ENCODE measurements at regions not wholly inside any gene's neighbourhood (a gene's known extent, or its start where the extent isn't known, plus 50 kb on each side); places are given as distances from the start of the nearest gene placed in this dataset.

DNA sequence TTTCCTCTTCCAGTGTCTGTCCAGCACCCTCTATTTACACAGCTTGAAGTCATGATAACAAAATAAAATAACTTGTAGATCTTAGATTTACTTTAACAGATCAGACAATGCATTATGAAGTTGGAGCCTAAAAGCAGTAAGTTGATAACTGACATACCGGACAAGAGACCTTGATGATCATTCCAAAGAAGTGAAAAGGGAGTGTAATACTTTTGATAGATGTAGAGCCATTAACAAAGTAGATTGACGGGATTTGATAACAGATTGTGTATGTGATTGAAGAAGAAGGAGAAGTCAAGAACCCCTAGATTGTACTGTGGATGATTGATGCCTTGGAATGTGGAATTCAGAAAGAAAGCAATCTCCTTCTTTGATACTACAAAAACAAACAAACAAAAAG, 403.8 kb upstream of the MGAT4C start:
- Histone ChIP-seq H3K4me3 (no peak overlapping the region), H3K27ac (no peak overlapping the region), H3K4me1 (replicated peaks) (no peaks in the 10 kb centered on the region), H3K27me3 (replicated peaks; ENCODE audit: insufficient read depth) (no peaks in the 10 kb centered on the region), H3K9me3 (no peaks in the 10 kb centered on the region), H3K36me3 (no peaks in the 10 kb centered on the region)
- intact Hi-C loops (cut with DNase I) = no loop called here
- 58% methylated on average over 2 of the region's 2 CpGs for WGBS
- no peak for DNase-seq (ENCODE audit: low spot score)
- TF ChIP-seq, protein P1, sequence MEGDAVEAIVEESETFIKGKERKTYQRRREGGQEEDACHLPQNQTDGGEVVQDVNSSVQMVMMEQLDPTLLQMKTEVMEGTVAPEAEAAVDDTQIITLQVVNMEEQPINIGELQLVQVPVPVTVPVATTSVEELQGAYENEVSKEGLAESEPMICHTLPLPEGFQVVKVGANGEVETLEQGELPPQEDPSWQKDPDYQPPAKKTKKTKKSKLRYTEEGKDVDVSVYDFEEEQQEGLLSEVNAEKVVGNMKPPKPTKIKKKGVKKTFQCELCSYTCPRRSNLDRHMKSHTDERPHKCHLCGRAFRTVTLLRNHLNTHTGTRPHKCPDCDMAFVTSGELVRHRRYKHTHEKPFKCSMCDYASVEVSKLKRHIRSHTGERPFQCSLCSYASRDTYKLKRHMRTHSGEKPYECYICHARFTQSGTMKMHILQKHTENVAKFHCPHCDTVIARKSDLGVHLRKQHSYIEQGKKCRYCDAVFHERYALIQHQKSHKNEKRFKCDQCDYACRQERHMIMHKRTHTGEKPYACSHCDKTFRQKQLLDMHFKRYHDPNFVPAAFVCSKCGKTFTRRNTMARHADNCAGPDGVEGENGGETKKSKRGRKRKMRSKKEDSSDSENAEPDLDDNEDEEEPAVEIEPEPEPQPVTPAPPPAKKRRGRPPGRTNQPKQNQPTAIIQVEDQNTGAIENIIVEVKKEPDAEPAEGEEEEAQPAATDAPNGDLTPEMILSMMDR (IDR thresholded peaks at IDR 0.05) = no peak
- no peak for TF ChIP-seq POLR2A (IDR thresholded peaks at IDR 0.05)
- TF ChIP-seq POLR2AphosphoS5 (IDR thresholded peaks at IDR 0.05) = no peak

DNA sequence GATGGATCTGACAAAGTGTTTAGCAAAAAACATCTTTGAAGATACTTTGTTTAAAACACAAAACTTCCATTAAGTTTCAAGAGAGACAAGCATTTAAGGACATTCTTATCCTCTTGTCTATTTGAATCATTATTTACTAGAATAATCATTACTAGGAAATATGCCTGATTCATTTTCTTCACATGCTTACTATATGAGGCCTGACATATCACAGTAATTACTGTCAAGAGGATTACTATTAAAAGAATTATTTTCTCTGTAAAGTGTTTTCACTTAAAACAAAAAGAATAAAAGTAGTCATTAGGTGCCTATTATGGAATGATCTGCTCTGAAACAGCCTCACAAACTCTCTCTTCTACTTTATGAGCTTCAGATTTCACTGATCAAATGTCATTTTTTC, 402.1 kb upstream of the MGAT4C start:
- H3K4me1 ChIP-seq (replicated peaks) = no peaks in the 10 kb centered on the region
- H3K4me3 ChIP-seq = no peak overlapping the region
- intact Hi-C loops (cut with DNase I) = no loop called here
- H3K9me3 ChIP-seq = no peaks in the 10 kb centered on the region
- DNase-seq (ENCODE audit: low spot score) = no peak
- H3K27me3 ChIP-seq (replicated peaks; ENCODE audit: insufficient read depth) = no peaks in the 10 kb centered on the region
- no peak overlapping the region for H3K27ac ChIP-seq
- no peaks in the 10 kb centered on the region for H3K36me3 ChIP-seq
- TF ChIP-seq, protein P1 (IDR thresholded peaks at IDR 0.05) = no peak
- no peak for TF ChIP-seq POLR2AphosphoS5 (IDR thresholded peaks at IDR 0.05)
- no peak for TF ChIP-seq POLR2A (IDR thresholded peaks at IDR 0.05)

DNA sequence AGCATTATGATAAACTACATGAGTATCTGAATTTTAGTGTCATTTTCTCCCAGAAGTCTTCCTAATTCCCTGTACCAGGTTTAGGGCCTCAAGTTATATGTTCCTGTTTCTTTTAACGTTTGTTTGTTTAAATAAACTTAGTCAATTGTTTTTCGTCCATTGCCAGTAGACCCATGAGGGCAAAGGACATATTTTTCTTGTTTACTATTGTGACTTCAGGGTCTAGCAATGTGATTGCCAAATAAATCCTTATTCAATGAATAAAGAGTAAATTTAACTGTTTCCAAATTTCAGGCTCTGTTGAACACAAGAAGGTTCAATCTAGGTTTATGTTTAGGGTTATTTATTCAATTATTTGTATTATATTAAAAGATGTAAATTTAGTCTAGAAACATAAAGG, 391.6 kb upstream of the MGAT4C start:
- TF ChIP-seq POLR2A (IDR thresholded peaks at IDR 0.05) (no peak), POLR2AphosphoS5 (IDR thresholded peaks at IDR 0.05) (no peak)
- TF ChIP-seq, protein P1 (IDR thresholded peaks at IDR 0.05) = no peak
- intact Hi-C loops (cut with DNase I) = no loop called here
- H3K27me3 ChIP-seq (replicated peaks; ENCODE audit: insufficient read depth) = no peaks in the 10 kb centered on the region
- H3K4me1 ChIP-seq (replicated peaks) = no peaks in the 10 kb centered on the region
- H3K27ac ChIP-seq = no peak overlapping the region
- H3K36me3 ChIP-seq = no peaks in the 10 kb centered on the region
- 71% methylated on average over 2 of the region's 2 CpGs for WGBS
- DNase-seq (ENCODE audit: low spot score) = no peak
- H3K4me3 ChIP-seq = no peak overlapping the region
- H3K9me3 ChIP-seq = no peaks in the 10 kb centered on the region

DNA sequence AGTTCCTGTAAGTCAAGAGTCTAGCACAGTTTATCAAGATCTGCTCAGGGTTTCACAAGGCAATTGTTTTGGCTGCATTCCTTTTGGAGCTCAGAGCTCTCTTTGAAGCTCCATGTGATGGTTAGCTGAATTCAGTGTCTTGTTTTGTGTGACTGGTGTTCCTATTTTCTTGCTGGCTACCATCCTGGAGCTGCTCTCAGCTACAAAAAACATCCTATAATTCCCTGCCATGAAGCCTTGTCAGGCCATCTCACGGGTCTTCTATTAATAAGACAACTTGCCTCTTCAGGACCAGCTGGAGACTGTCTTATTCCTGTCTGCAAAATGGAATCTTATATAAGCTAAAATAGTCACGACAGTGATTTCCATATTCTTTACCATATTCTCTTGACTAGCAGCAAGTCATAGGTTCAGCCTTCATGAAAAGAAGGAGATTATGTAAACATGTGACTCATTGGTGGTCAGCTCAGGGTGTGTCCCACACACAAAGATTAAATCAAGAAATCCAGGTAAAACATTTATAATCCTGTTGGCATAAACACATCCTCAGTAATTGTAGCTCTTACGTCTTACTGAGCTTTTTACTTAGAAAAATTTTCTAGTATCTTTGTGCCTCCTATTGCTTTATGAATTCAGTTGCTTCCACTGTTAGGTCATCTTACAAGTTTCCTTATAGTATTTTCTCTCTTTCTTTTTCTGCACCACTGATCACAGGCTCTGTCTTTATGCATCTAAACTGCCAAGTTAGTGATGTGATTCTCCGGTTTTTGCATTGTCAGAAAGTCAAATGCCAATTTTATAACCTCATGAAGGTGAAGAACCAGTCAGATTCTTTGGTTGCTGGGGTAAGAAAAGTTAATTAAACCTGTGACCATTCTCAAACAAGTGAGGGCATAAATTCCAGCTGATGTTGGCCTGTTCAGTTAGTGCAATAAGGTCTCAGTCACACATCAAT, 378.5 kb upstream of the MGAT4C start:
- TF ChIP-seq POLR2A (IDR thresholded peaks at IDR 0.05) = no peak
- TF ChIP-seq, protein P1 (IDR thresholded peaks at IDR 0.05) = no peak
- no peak for TF ChIP-seq POLR2AphosphoS5 (IDR thresholded peaks at IDR 0.05)
- Histone ChIP-seq H3K36me3 (no peaks in the 10 kb centered on the region), H3K27me3 (replicated peaks; ENCODE audit: insufficient read depth) (no peaks in the 10 kb centered on the region), H3K27ac (no peak overlapping the region), H3K9me3 (no peaks in the 10 kb centered on the region), H3K4me1 (replicated peaks) (no peaks in the 10 kb centered on the region), H3K4me3 (no peak overlapping the region)
- WGBS = 34% methylated on average over 4 of the region's 4 CpGs
- intact Hi-C loops (cut with DNase I) = no loop called here
- no peak for DNase-seq (ENCODE audit: low spot score)

DNA sequence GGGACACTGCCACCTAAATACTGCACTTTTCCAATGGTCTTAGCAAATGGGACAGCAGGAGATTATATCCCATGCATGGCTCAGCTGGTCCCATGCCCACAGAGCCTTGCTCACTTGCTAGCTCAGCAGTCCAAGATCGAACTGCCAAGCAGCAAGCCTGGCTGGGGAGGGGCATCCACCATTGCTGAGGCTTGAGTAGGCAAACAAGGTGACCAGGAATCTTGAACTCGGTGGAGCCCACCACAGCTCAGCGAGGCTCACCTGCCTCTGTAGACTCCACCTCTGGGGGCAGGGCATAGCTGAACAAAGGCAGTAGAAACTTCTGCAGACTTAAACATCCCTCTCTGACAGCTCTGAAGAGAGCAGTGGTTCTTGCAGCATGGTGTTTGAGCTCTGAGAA, 370.8 kb upstream of the MGAT4C start:
- Histone ChIP-seq H3K27ac (no peak overlapping the region), H3K36me3 (no peaks in the 10 kb centered on the region), H3K4me3 (no peak overlapping the region), H3K4me1 (replicated peaks) (no peaks in the 10 kb centered on the region), H3K27me3 (replicated peaks; ENCODE audit: insufficient read depth) (no peaks in the 10 kb centered on the region), H3K9me3 (no peaks in the 10 kb centered on the region)
- no peak for TF ChIP-seq POLR2A (IDR thresholded peaks at IDR 0.05)
- TF ChIP-seq, protein P1 (IDR thresholded peaks at IDR 0.05) = no peak
- TF ChIP-seq POLR2AphosphoS5 (IDR thresholded peaks at IDR 0.05) = no peak
- 92% methylated on average over 3 of the region's 3 CpGs for WGBS
- no peak for DNase-seq (ENCODE audit: low spot score)
- intact Hi-C loops (cut with DNase I) = no loop called here

All from prostate gland (tissue), 2 donors.